GM12873 (cell line): ENCODE measurements at regions not wholly inside any gene's neighbourhood (a gene's known extent, or its start where the extent isn't known, plus 50 kb on each side); places are given as distances from the start of the nearest gene placed in this dataset.

ENCODE experiments used
- CTCF ChIP-seq: IDR thresholded peaks from 2 replicates; pipeline ENCODE4 v1.5.1; 2012; ENCODE audit warnings: low read depth, mild to moderate bottlenecking, moderate library complexity, low read length, control low read depth; ENCODE audit not compliant: insufficient read depth; ENCODE audit errors: missing control alignments

GRCh38 chr2:160550048-160550447 lies 56.4 kb upstream of the RBMS1 start:
- TF ChIP-seq CTCF, result no peak

GRCh38 chr2:160551259-160551658 lies 57.7 kb upstream of the RBMS1 start:
- TF ChIP-seq CTCF, result no peak

GRCh38 chr2:160555420-160556071 lies 61.9 kb upstream of the RBMS1 start:
- no peak for TF ChIP-seq CTCF

- no peak for TF ChIP-seq CTCF
These were observed 64.3 kb upstream of the RBMS1 start for GRCh38 chr2:160557903-160558302.

GRCh38 chr2:160558531-160558930 lies 64.9 kb upstream of the RBMS1 start:
- no peak for TF ChIP-seq CTCF

GRCh38 chr2:160561551-160562295 lies 68.1 kb upstream of the RBMS1 start:
- no peak for TF ChIP-seq CTCF

GRCh38 chr2:160562730-160563129 lies 69.1 kb upstream of the RBMS1 start:
- TF ChIP-seq CTCF, result no peak
